Right ventricle myocardium inferior (tissue), 1 donor: ENCODE measurements at regions not wholly inside any gene's neighbourhood (a gene's known extent, or its start where the extent isn't known, plus 50 kb on each side); places are given as distances from the start of the nearest gene placed in this dataset.
"Not testable (repeated sequence)": the region's sequence is repeated elsewhere in the genome, so short reads cannot be mapped to it uniquely, and the experiment has no call there.

Experiments used
- ATAC-seq: fragments of 200-7000 bp; cut with Tn5 transposase; one replicate; pipeline ENCODE4 v1.9.1; 2020; ENCODE audit warnings: mild to moderate bottlenecking, moderate library complexity
- DNase-seq: peaks from one replicate; pipeline ENCODE4 v3.0.0; 2021; ENCODE audit errors: missing footprints
- intact Hi-C: fragments of 100-400 bp; cut with DNase I; formaldehyde crosslinking; loops from one replicate; pipeline ENCODE4 v1.11.0; 2022
- donor health status: DM: no; HTN: yes; CAD: no; lungs with severe emphysema.

- ATAC-seq, DNase-seq, intact Hi-C loops: not testable (repeated sequence)
Observed at GRCh38 chr15:26026671-26027070, 163.5 kb upstream of the ATP10A start.

DNA sequence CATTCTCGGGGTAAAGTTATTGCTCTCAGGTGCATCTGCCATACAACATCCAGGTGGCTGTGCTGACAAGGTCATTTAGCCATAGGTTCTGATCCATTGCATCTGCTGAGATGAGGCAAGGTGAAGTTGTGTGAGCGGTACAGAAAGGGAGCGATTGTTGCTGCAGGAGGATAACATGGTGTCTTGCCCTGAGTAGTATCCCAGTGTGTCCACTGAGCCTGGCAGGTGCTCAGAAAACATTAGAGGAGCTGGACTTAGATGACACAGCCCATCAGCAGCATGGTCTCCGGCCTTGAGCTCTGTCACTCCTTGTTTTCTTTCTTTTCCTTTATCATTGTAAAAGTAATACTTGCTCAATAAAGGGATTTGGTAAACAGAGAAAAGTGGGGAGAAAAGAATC lies 161.1 kb upstream of the ATP10A start:
- DNase-seq = no peak
- intact Hi-C loops = no loop called here

GRCh38 chr15:26023691-26024090 lies 160.6 kb upstream of the ATP10A start:
- ATAC-seq = no peak
- intact Hi-C loops = no loop called here

More for the DNA sequence above, 161.1 kb upstream of the ATP10A start:
- ATAC-seq = no peak

DNA sequence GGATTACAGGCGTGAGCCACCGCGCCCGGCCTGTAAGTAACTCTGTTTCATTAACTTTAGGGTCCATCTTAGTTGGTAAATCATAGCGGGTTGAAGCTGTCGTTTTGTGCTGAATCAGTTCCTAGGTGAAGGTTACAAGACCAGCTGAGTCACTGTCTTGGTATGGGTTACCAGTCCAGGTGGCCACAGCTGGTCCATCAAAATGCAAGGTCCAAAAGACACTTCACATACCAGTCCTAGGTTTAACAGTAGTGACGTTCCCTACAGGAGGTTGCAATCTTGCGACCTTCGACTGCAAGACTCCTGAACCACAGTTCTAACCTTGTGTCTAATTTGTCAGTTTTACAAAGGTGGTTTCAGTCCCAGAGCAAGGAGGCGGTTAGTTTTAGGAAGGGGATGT lies 160.1 kb upstream of the ATP10A start:
- DNase-seq (no peak), ATAC-seq (no peak)
- intact Hi-C loops = no loop called here

More at GRCh38 chr15:26023691-26024090, 160.6 kb upstream of the ATP10A start:
- DNase-seq = no peak

DNA sequence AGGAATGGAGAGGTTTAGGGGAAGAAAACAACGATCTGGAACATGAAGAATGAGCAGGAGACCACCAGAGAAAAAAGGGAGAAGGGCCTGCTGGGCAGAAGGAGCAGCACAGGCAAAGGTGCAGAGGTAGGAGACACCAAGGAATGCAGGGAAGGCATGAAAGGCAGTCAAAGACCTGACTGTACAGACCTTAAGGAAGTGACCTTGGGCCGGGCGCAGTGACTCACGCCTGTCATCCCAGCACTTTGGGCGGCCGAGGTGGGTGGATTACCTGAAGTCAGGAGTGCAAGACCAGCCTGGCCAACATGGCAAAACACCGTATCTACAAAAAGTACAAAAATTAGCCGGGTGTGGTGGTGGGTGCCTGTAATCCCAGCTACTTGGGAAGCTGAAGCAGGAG lies 157.7 kb upstream of the ATP10A start:
- intact Hi-C loops = no loop called here

DNA sequence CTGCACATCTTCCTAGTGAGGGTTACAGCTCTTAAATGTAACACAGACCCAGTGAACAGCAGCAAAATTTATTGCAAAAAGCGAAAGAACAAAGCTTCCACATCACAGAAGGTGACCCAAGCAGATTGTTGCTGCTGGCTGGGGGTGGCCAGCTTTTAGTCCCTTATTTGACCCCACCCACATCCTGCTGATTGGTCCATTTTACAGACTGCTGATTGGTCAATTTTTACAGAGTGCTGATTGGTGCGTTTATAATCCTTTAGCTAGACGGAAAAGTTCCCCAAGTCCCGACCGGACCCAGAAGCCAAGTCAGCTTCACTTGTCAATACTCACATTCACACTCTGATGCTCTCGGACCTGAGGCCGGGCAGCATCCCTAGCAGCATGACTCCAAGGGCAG lies 154.5 kb upstream of the ATP10A start:
- ATAC-seq (no peak), DNase-seq (no peak)
- intact Hi-C loops = no loop called here

More for the DNA sequence above, 157.7 kb upstream of the ATP10A start:
- ATAC-seq = no peak
- DNase-seq = no peak

GRCh38 chr15:26015516-26016075 lies 152.5 kb upstream of the ATP10A start:
- DNase-seq (no peak), ATAC-seq (no peak)
- intact Hi-C loops = no loop called here

GRCh38 chr15:26013981-26014380 lies 150.9 kb upstream of the ATP10A start:
- ATAC-seq (no peak), DNase-seq (no peak)
- intact Hi-C loops = no loop called here

- DNase-seq (no peak), ATAC-seq (no peak)
- intact Hi-C loops = no loop called here
Observed at GRCh38 chr15:26011916-26012315, 148.8 kb upstream of the ATP10A start.

GRCh38 chr15:26007151-26007550 lies 144.0 kb upstream of the ATP10A start:
- DNase-seq (no peak), ATAC-seq (no peak)
- intact Hi-C loops = no loop called here

- ATAC-seq (no peak), DNase-seq (no peak)
- intact Hi-C loops = no loop called here
Observed at GRCh38 chr15:26001201-26001600, 138.1 kb upstream of the ATP10A start.

DNA sequence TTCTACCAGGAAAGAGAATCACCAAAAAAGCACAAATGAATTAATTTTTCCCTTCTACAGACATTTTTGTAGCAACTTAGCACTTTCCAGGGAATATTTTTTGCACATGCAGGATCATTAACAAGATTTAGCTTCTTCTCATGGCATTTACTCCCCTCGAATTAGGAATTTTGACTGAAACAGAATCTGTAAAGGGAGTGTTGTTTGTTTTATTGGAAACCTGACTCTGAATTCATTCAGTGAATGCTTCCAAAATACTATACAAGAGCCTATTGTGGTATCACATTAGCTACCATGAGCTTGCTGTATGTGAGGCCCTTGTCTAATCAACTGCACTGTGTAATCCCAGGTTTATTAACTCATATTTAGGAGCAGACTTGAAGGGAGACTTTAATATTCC lies 130.4 kb upstream of the ATP10A start:
- DNase-seq = no peak
- ATAC-seq = no peak
- intact Hi-C loops = no loop called here

DNA sequence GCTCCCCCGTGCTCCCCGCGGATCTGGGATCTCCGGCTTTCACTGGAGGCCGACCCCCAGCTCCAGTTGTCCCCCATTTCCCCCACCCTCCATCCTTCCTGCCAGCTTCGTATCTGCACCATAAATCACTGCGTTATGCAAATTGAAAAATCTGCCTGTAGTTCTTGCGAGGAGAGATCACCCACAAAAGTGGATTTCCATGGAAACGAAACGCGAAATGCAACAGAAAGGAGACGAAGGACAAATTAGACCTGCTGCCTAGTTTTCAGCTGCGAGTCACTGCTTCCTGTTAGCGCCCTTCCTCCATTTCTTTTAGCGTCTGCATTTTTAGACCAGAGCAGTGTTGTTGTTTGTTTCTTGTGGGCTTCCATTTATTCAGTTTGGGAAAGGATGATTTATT lies 127.1 kb upstream of the ATP10A start:
- intact Hi-C loops = no loop called here
- ATAC-seq = no peak
- no peak for DNase-seq

DNA sequence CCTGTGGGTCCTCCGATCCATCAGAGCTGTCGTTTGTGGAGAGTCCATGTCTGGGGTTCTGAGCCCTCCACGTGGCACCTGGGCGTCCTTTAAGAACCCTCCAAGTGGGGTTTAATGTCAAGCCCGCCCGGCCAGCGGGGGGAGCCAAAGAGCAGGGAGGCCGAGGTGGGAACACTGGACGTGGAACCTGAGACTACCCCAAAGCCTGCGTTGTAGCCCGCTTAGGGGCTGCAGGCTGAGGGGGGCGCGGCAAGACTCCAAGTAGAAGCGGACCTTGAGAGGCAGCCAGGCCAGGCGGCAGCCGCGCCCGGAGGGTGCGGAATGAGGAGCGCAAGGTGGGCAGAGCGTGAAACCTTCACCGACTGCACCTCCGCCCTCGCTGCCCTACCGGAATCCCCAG lies 126.2 kb upstream of the ATP10A start:
- DNase-seq (no peak), ATAC-seq (no peak)
- intact Hi-C loops = no loop called here

DNA sequence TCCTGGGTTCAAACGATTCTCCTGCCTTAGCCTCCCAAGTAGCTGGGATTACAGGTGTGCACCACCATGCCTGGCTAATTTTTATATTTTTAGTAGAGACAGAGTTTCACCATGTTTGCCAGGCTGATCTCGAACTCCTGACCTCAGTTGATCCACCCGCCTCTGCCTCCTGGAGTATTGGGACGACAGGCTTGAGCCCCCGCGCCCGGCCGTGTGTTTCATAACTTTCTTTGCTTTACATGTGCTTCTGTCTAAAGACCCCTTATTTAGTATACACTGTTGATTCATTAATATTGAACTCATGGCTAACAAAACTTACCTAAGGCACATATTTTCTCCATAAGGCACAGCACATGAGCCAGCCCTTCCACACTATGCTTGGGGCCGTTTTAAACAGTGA lies 125.6 kb upstream of the ATP10A start:
- intact Hi-C loops, ATAC-seq, DNase-seq: not testable (repeated sequence)

DNA sequence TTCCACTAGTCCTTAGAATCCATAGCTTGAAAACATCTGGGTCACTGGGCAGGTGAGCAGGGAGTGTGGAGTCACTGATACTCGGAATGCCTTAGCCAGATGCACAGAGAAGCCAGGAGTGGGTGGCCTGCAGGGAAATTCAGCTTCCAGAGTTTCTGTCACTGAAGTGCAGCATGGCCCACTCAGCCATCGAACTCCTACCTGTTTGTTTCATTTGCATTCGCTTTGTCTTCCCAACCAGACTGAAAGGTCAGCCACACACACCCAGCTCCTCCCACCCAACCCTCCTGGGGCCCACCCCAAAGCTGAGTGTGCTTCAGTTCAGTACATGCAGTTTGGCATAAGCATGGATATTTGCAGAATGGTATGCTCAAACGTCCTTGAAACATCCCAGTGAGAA lies 124.5 kb upstream of the ATP10A start:
- intact Hi-C loops = no loop called here
- ATAC-seq (no peak), DNase-seq (no peak)

- intact Hi-C loops = no loop called here
- ATAC-seq = no peak
- no peak for DNase-seq
Observed at GRCh38 chr15:25985165-25985564, 122.0 kb upstream of the ATP10A start.

DNA sequence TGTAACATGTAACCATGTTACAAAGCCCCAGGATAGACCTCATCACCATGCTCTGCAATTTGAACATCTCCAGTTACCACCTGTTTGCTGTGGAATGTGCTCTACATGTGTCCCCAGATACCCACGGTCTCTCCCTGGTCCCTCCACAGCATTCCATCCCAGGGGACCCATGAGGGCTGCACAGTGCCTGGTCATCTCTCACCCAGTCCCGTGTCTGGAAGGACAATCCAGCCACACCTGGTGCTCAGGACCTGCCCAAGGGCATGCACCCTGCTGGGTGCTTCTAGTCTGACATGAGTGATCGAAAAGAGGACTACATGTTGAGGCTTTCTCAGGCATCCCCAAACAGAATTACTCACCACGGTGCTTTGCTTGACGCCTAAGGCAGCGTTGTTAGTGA lies 119.6 kb upstream of the ATP10A start:
- ATAC-seq (no peak), DNase-seq (no peak)
- intact Hi-C loops = no loop called here

DNA sequence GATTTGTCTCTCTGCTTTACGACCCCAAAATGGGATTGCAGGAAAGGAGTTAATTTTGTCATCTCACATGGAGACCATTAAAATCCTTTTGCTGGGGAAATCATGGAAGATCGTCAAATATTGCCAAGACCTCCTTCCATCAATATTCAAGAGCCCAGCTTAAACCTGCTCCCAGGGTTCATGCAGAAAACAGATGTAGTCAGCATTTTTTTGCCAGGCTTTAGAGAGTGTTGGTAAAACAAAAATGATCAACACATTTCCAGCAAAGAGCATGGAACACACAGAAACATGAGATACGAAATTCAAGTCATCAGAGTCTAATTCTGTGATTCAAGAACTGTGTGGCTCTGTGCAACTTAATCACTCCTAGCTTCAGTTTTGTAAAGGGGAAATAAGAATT lies 118.0 kb upstream of the ATP10A start:
- DNase-seq (no peak), ATAC-seq (no peak)
- intact Hi-C loops = no loop called here

GRCh38 chr15:25972141-25972675 lies 109.1 kb upstream of the ATP10A start:
- ATAC-seq (no peak), DNase-seq (no peak)
- intact Hi-C loops = no loop called here

GRCh38 chr15:25971053-25971452 lies 107.9 kb upstream of the ATP10A start:
- intact Hi-C loops = no loop called here
- DNase-seq (no peak), ATAC-seq (no peak)
